Natural killer cell (primary cell): ENCODE measurements at regions not wholly inside any gene's neighbourhood (a gene's known extent, or its start where the extent isn't known, plus 50 kb on each side); places are given as distances from the start of the nearest gene placed in this dataset.

Source experiments
- ATAC-seq, 3 donors: fragments of 150-1000 bp in 2 of 3; fragments of 200-7000 bp in 1 of 3; cut with Tn5 transposase; 1 replicate in 1 of 3; 2 replicates in 2 of 3; pipeline ENCODE4 v1.10.0; 2021; ENCODE audit warnings: mild to moderate bottlenecking in 2 of 3, moderate library complexity in 2 of 3
- DNase-seq, 2 donors: peaks; one replicate each; pipeline versions ENCODE4 v3.0.0 to v3.0.0-alpha.2; 2013 to 2021; ENCODE audit warnings: mixed read lengths in 1 of 2
- H3K27ac ChIP-seq: one replicate; pipeline ENCODE4 v1.5.1; 2013; ENCODE audit warnings: mild to moderate bottlenecking, low read length
- H3K27me3 ChIP-seq: one replicate; pipeline ENCODE4 v1.6.1; 2013; ENCODE audit warnings: low read length; ENCODE audit not compliant: control insufficient read depth, insufficient read depth
- H3K36me3 ChIP-seq: one replicate; pipeline ENCODE4 v1.6.1; 2013; ENCODE audit warnings: low read length; ENCODE audit not compliant: control insufficient read depth, insufficient read depth
- H3K4me1 ChIP-seq: one replicate; pipeline ENCODE4 v1.6.1; 2013; ENCODE audit warnings: low read length; ENCODE audit not compliant: control insufficient read depth, insufficient read depth
- H3K4me3 ChIP-seq: one replicate; pipeline ENCODE4 v1.5.1; 2013; ENCODE audit warnings: low read length
- H3K9me3 ChIP-seq: one replicate; pipeline ENCODE4 v1.6.1; 2013; ENCODE audit warnings: low read length; ENCODE audit not compliant: control insufficient read depth, insufficient read depth
- H3K27ac Mint-ChIP-seq, 2 donors: one replicate each; pipeline ENCODE4 v1.8.0; 2022; ENCODE audit warnings: mild to moderate bottlenecking in 2 of 2, mixed read lengths in 2 of 2, moderate library complexity in 1 of 2
- H3K27me3 Mint-ChIP-seq, 2 donors: one replicate each; pipeline ENCODE4 v1.8.0; 2022; ENCODE audit warnings: low read depth in 2 of 2, mixed read lengths in 2 of 2
- H3K36me3 Mint-ChIP-seq: one replicate; pipeline ENCODE4 v1.8.0; 2022; ENCODE audit warnings: mixed read lengths
- H3K4me1 Mint-ChIP-seq, 2 donors: one replicate each; pipeline ENCODE4 v1.8.0; 2022; ENCODE audit warnings: mixed read lengths in 2 of 2
- H3K4me3 Mint-ChIP-seq: one replicate; pipeline ENCODE4 v1.8.0; 2022; ENCODE audit warnings: mild to moderate bottlenecking, moderate library complexity, mixed read lengths
- H3K9me3 Mint-ChIP-seq, 2 donors: one replicate each; pipeline ENCODE4 v1.8.0; 2022; ENCODE audit warnings: mixed read lengths in 2 of 2
- CTCF ChIP-seq: fragments of 200-600 bp; IDR thresholded peaks from one replicate; pipeline ENCODE4 v1.8.0; 2022; ENCODE audit warnings: antibody characterized with exemption
- WGBS: methylation state at CpG from one replicate; pipeline ENCODE4 v1.1.7; 2013; ENCODE audit warnings: missing lambda C conversion rate; ENCODE audit not compliant: insufficient coverage; 5-methylcytosine and 5-hydroxymethylcytosine counted together
- intact Hi-C: fragments of 100-400 bp; cut with micrococcal nuclease; formaldehyde crosslinking; loops from one replicate; pipeline ENCODE4 v1.14.2; 2022

- no peaks in the 10 kb centered on the region for H3K4me1 ChIP-seq
- H3K9me3 Mint-ChIP-seq = peaks cover 5 to 6% of the 10 kb centered on the region in 2 donors
- TF ChIP-seq CTCF = no peak
- no CpG with 5 or more reads among the region's 1 CpG for WGBS
- H3K27me3 Mint-ChIP-seq = no peaks in the 10 kb centered on the region
- H3K27me3 ChIP-seq = no peaks in the 10 kb centered on the region
- H3K27ac Mint-ChIP-seq = no peak overlapping the region
- H3K4me3 Mint-ChIP-seq = no peak overlapping the region
- H3K36me3 ChIP-seq = no peaks in the 10 kb centered on the region
- no peak overlapping the region for H3K27ac ChIP-seq
- H3K36me3 Mint-ChIP-seq = peaks cover 10% of the 10 kb centered on the region
- H3K4me3 ChIP-seq = no peak overlapping the region
- peaks cover 6 to 9% of the 10 kb centered on the region in 2 donors for H3K4me1 Mint-ChIP-seq
- intact Hi-C loops = no loop called here
- no peaks in the 10 kb centered on the region for H3K9me3 ChIP-seq
- no peak for DNase-seq
- no peak for ATAC-seq
Measured at GRCh38 chr6:80436663-80437062, 330.2 kb downstream of the BCKDHB start.

GRCh38 chr6:80435457-80435856, 329.0 kb downstream of the BCKDHB start:
- Histone ChIP-seq H3K27me3 (no peaks in the 10 kb centered on the region), H3K9me3 (no peaks in the 10 kb centered on the region), H3K4me1 (no peaks in the 10 kb centered on the region), H3K4me3 (no peak overlapping the region), H3K27ac (no peak overlapping the region), H3K36me3 (no peaks in the 10 kb centered on the region)
- DNase-seq (no peak), ATAC-seq (no peak)
- Mint-ChIP-seq H3K27me3 (no peaks in the 10 kb centered on the region), H3K4me1 (peaks cover 18 to 21% of the 10 kb centered on the region in 2 donors), H3K9me3 (peaks cover 7 to 13% of the 10 kb centered on the region in 2 donors), H3K36me3 (peaks cover 10% of the 10 kb centered on the region), H3K4me3 (no peak overlapping the region), H3K27ac (no peak overlapping the region)
- WGBS = 86% methylated on average over 5 of the region's 5 CpGs
- intact Hi-C loops = no loop called here
- no peak for TF ChIP-seq CTCF

- Histone ChIP-seq H3K27ac (no peak overlapping the region), H3K27me3 (no peaks in the 10 kb centered on the region), H3K36me3 (no peaks in the 10 kb centered on the region), H3K4me1 (no peaks in the 10 kb centered on the region), H3K4me3 (no peak overlapping the region), H3K9me3 (no peaks in the 10 kb centered on the region)
- H3K27me3 Mint-ChIP-seq = no peaks in the 10 kb centered on the region
- H3K4me3 Mint-ChIP-seq = no peak overlapping the region
- H3K9me3 Mint-ChIP-seq = peaks cover 7 to 13% of the 10 kb centered on the region in 2 donors
- WGBS = 79% methylated on average over 4 of the region's 4 CpGs
- intact Hi-C loops = no loop called here
- H3K36me3 Mint-ChIP-seq = peaks cover 15% of the 10 kb centered on the region
- DNase-seq = no peak
- ATAC-seq = no peak
- peaks cover 22 to 25% of the 10 kb centered on the region in 2 donors for H3K4me1 Mint-ChIP-seq
- no peak overlapping the region for H3K27ac Mint-ChIP-seq
- TF ChIP-seq CTCF = no peak
Measured at GRCh38 chr6:80434691-80435350, 328.4 kb downstream of the BCKDHB start.

GRCh38 chr6:80433673-80434025, 327.2 kb downstream of the BCKDHB start:
- no peak overlapping the region for H3K27ac ChIP-seq
- peaks cover 16% of the 10 kb centered on the region for H3K36me3 Mint-ChIP-seq
- no peaks in the 10 kb centered on the region for H3K27me3 ChIP-seq
- intact Hi-C loops = no loop called here
- H3K4me1 Mint-ChIP-seq = peaks cover 22 to 26% of the 10 kb centered on the region in 2 donors
- 89% methylated on average over 2 of the region's 2 CpGs for WGBS
- H3K4me3 Mint-ChIP-seq = no peak overlapping the region
- no peaks in the 10 kb centered on the region for H3K36me3 ChIP-seq
- TF ChIP-seq CTCF = no peak
- peaks cover 7 to 15% of the 10 kb centered on the region in 2 donors for H3K9me3 Mint-ChIP-seq
- H3K4me3 ChIP-seq = no peak overlapping the region
- no peaks in the 10 kb centered on the region for H3K4me1 ChIP-seq
- H3K9me3 ChIP-seq = no peaks in the 10 kb centered on the region
- DNase-seq (no peak), ATAC-seq (no peak)
- H3K27ac Mint-ChIP-seq = no peak overlapping the region
- H3K27me3 Mint-ChIP-seq = no peaks in the 10 kb centered on the region
